GM23248 (cell line): ENCODE measurements at regions not wholly inside any gene's neighbourhood (a gene's known extent, or its start where the extent isn't known, plus 50 kb on each side); places are given as distances from the start of the nearest gene placed in this dataset.

Experiments used
- DNase-seq: peaks from one replicate; pipeline ENCODE4 v3.0.0-alpha.2; 2015
- H2AFZ ChIP-seq: fragments of 200-600 bp; sonication (generic); 2 replicates; pipeline ENCODE4 v1.6.1; 2016; ENCODE audit warnings: antibody characterized with exemption
- H3F3A ChIP-seq: fragments of 200-600 bp; sonication (generic); 2 replicates; pipeline ENCODE4 v1.6.1; 2016; ENCODE audit warnings: mild to moderate bottlenecking, antibody characterized with exemption, mixed run types; ENCODE audit not compliant: insufficient read depth
- H3K27ac ChIP-seq: fragments of 200-600 bp; sonication (generic); 2 replicates; pipeline ENCODE4 v1.5.1; 2016; ENCODE audit warnings: mild to moderate bottlenecking
- H3K27me3 ChIP-seq: fragments of 200-600 bp; sonication (generic); replicated peaks from 2 replicates; pipeline ENCODE4 v1.6.1; 2016; ENCODE audit warnings: mild to moderate bottlenecking; ENCODE audit not compliant: insufficient read depth
- H3K36me3 ChIP-seq: fragments of 200-600 bp; sonication (generic); 2 replicates; pipeline ENCODE4 v1.6.1; 2016; ENCODE audit warnings: low read depth, mild to moderate bottlenecking
- H3K4me1 ChIP-seq: fragments of 200-600 bp; sonication (generic); 2 replicates; pipeline ENCODE4 v1.6.1; 2016; ENCODE audit warnings: mild to moderate bottlenecking; ENCODE audit not compliant: insufficient read depth
- H3K4me2 ChIP-seq: fragments of 200-600 bp; sonication (generic); one replicate; pipeline ENCODE4 v1.6.1; 2016; ENCODE audit warnings: mild to moderate bottlenecking; ENCODE audit not compliant: unreplicated experiment
- H3K4me3 ChIP-seq: fragments of 200-600 bp; sonication (generic); 2 replicates; pipeline ENCODE4 v1.5.1; 2016; ENCODE audit warnings: mild to moderate bottlenecking
- H3K79me2 ChIP-seq: fragments of 200-600 bp; sonication (generic); 2 replicates; pipeline ENCODE4 v1.6.1; 2016; ENCODE audit warnings: mild to moderate bottlenecking; ENCODE audit not compliant: insufficient read depth
- H3K9ac ChIP-seq: fragments of 200-600 bp; sonication (generic); 2 replicates; pipeline ENCODE4 v1.6.1; 2016; ENCODE audit warnings: mild to moderate bottlenecking
- H3K9me2 ChIP-seq: fragments of 200-600 bp; sonication (generic); 2 replicates; pipeline ENCODE4 v1.6.1; 2016; ENCODE audit warnings: mixed run types, mild to moderate bottlenecking, moderate library complexity; ENCODE audit not compliant: insufficient read depth
- H3K9me3 ChIP-seq: fragments of 200-600 bp; sonication (generic); one replicate; pipeline ENCODE4 v1.6.1; 2017; ENCODE audit warnings: low read depth
- H4K20me1 ChIP-seq: fragments of 200-600 bp; sonication (generic); 2 replicates; pipeline ENCODE4 v1.6.0; 2016; ENCODE audit not compliant: insufficient read depth
- EZH2 ChIP-seq: fragments of 200-600 bp; sonication (generic); IDR thresholded peaks from 2 replicates; pipeline ENCODE4 v1.6.1; 2018; ENCODE audit warnings: antibody characterized with exemption, mild to moderate bottlenecking; ENCODE audit not compliant: insufficient read depth, poor library complexity, severe bottlenecking
- EZH2phosphoT487 ChIP-seq: fragments of 200-600 bp; sonication (generic); IDR thresholded peaks from 2 replicates; pipeline ENCODE4 v1.6.1; 2018; ENCODE audit warnings: antibody characterized with exemption, moderate library complexity, mild to moderate bottlenecking, low read depth; ENCODE audit not compliant: insufficient read depth
- WGBS, 2 experiments: methylation state at CpG; one replicate each; pipeline ENCODE4 v1.1.6; 2015 to 2017; ENCODE audit warnings: low lambda C conversion rate in 2 of 2, low coverage in 1 of 2; ENCODE audit errors: missing lambda C conversion rate in 2 of 2; 5-methylcytosine and 5-hydroxymethylcytosine counted together
- in situ Hi-C: fragments of 300-500 bp; cut with MboI; formaldehyde crosslinking; loops from 2 replicates; pipeline ENCODE4 v1.15.0; 2020

GRCh38 chr6:125491860-125492618, 190.3 kb upstream of the HDDC2 start:
- H3K27ac ChIP-seq, result no peak overlapping the region
- TF ChIP-seq EZH2, result no peak
- H3K79me2 ChIP-seq, result no peaks in the 10 kb centered on the region
- no peak overlapping the region for H3K4me2 ChIP-seq
- no peaks in the 10 kb centered on the region for H3F3A ChIP-seq
- WGBS, 2 experiments, result 45 to 52% methylated on average over 8 of the region's 8 CpGs
- no peaks in the 10 kb centered on the region for H3K9me2 ChIP-seq
- H2AFZ ChIP-seq, result no peak overlapping the region
- H3K36me3 ChIP-seq, result no peaks in the 10 kb centered on the region
- H3K4me3 ChIP-seq, result no peak overlapping the region
- H3K9me3 ChIP-seq, result no peaks in the 10 kb centered on the region
- DNase-seq, result no peak
- H3K4me1 ChIP-seq, result no peaks in the 10 kb centered on the region
- in situ Hi-C loops, result no loop called here
- no peak overlapping the region for H3K9ac ChIP-seq
- no peaks in the 10 kb centered on the region; the same call in 1 of the 2 replicates for H3K27me3 ChIP-seq
- no peaks in the 10 kb centered on the region for H4K20me1 ChIP-seq

GRCh38 chr6:125498606-125499005, 196.8 kb upstream of the HDDC2 start:
- Histone ChIP-seq H3K4me2 (no peak overlapping the region), H2AFZ (no peak overlapping the region), H3K27ac (no peak overlapping the region), H3K9me2 (no peaks in the 10 kb centered on the region), H3K9me3 (no peaks in the 10 kb centered on the region), H3K4me3 (no peak overlapping the region), H3F3A (no peaks in the 10 kb centered on the region), H3K9ac (no peak overlapping the region), H4K20me1 (no peaks in the 10 kb centered on the region), H3K36me3 (no peaks in the 10 kb centered on the region), H3K4me1 (no peaks in the 10 kb centered on the region), H3K27me3 (no peaks in the 10 kb centered on the region), H3K79me2 (no peaks in the 10 kb centered on the region)
- no peak for DNase-seq
- in situ Hi-C loops, result no loop called here
- TF ChIP-seq EZH2 (no peak), EZH2phosphoT487 (no peak)
- WGBS, 2 experiments, result 25 to 26% methylated on average over 3 of the region's 3 CpGs

GRCh38 chr6:125499535-125499934, 197.8 kb upstream of the HDDC2 start:
- H3K27ac ChIP-seq, result no peak overlapping the region
- no peaks in the 10 kb centered on the region for H3K79me2 ChIP-seq
- H3K36me3 ChIP-seq, result no peaks in the 10 kb centered on the region
- no peaks in the 10 kb centered on the region for H3K27me3 ChIP-seq
- no peaks in the 10 kb centered on the region for H3K9me2 ChIP-seq
- H3F3A ChIP-seq, result no peaks in the 10 kb centered on the region
- H2AFZ ChIP-seq, result no peak overlapping the region
- DNase-seq, result no peak
- H3K4me2 ChIP-seq, result no peak overlapping the region
- no peak overlapping the region for H3K9ac ChIP-seq
- H4K20me1 ChIP-seq, result no peaks in the 10 kb centered on the region
- no peaks in the 10 kb centered on the region for H3K4me1 ChIP-seq
- no peak overlapping the region for H3K4me3 ChIP-seq
- H3K9me3 ChIP-seq, result no peaks in the 10 kb centered on the region
- TF ChIP-seq EZH2phosphoT487, result no peak
- no peak for TF ChIP-seq EZH2
- in situ Hi-C loops, result no loop called here

GRCh38 chr6:125503181-125503580, 201.4 kb upstream of the HDDC2 start:
- WGBS, 2 experiments, result 8 to 10% methylated on average over 3 of the region's 3 CpGs
- H3K4me3 ChIP-seq, result no peak overlapping the region
- no peaks in the 10 kb centered on the region for H3K27me3 ChIP-seq
- DNase-seq, result no peak
- no peak overlapping the region for H3K4me2 ChIP-seq
- no peaks in the 10 kb centered on the region for H3F3A ChIP-seq
- no peaks in the 10 kb centered on the region for H3K9me3 ChIP-seq
- in situ Hi-C loops, result no loop called here
- H3K9me2 ChIP-seq, result no peaks in the 10 kb centered on the region
- TF ChIP-seq EZH2 (no peak), EZH2phosphoT487 (no peak)
- H2AFZ ChIP-seq, result no peak overlapping the region
- H4K20me1 ChIP-seq, result no peaks in the 10 kb centered on the region
- H3K9ac ChIP-seq, result no peak overlapping the region
- no peaks in the 10 kb centered on the region for H3K36me3 ChIP-seq
- no peaks in the 10 kb centered on the region for H3K79me2 ChIP-seq
- H3K27ac ChIP-seq, result no peak overlapping the region
- H3K4me1 ChIP-seq, result no peaks in the 10 kb centered on the region
